ENCODE measurements at regions not wholly inside any gene's neighbourhood (a gene's known extent, or its start where the extent isn't known, plus 50 kb on each side); places are given as distances from the start of the nearest gene placed in this dataset.

- Mint-ChIP-seq H3K9me3 (peaks cover 0 to 2% (median 0%) of the 10 kb centered on the region in 11 donors), H3K27me3 (peaks cover 0 to 24% (median 0%) of the 10 kb centered on the region in 5 donors), H3K4me1 (peaks cover 0 to 2% (median 0%) of the 10 kb centered on the region in 7 donors), H3K4me3 (no peak overlapping the region), H3K27ac (no peak overlapping the region), H3K36me3 (peaks cover 0 to 4% (median 0%) of the 10 kb centered on the region in 5 donors)
- H3K4me1 ChIP-seq (ENCODE audit: control insufficient read depth in 2 of 2, insufficient read depth in 2 of 2, low read length in 2 of 2), result no peaks in the 10 kb centered on the region
- no peaks in the 10 kb centered on the region for H3K36me3 ChIP-seq (ENCODE audit: control insufficient read depth in 2 of 3, insufficient read depth in 3 of 3, low read length in 3 of 3)
- ChIA-PET POLR2A (no interaction called here), CTCF (no interaction called here)
- H3K27ac ChIP-seq (ENCODE audit: low read depth, low read length), result no peak overlapping the region
- ATAC-seq, result no peak
- intact Hi-C loops (cut with micrococcal nuclease), result no loop called here
- DNase-seq, result no peak
- H3K27me3 ChIP-seq (ENCODE audit: control insufficient read depth in 2 of 2, insufficient read depth in 2 of 2, low read length in 2 of 2), result no peaks in the 10 kb centered on the region
- no peaks in the 10 kb centered on the region for H3K9me3 ChIP-seq (ENCODE audit: control insufficient read depth in 2 of 3, low read length in 3 of 3)
- H3K4me3 ChIP-seq (ENCODE audit: low read length), result no peak overlapping the region
These were observed 428.4 kb upstream of the KLF6 start for GRCh38 chr10:4213441-4213840.

GRCh38 chr10:4212111-4212630 is 427.2 kb upstream of the KLF6 start:
- Mint-ChIP-seq H3K27me3 (peaks cover 0 to 32% (median 0%) of the 10 kb centered on the region in 5 donors), H3K9me3 (peaks cover 0 to 4% (median 0%) of the 10 kb centered on the region in 11 donors), H3K4me1 (peaks cover 0 to 3% (median 0%) of the 10 kb centered on the region in 7 donors), H3K4me3 (no peak overlapping the region), H3K36me3 (peaks cover 0 to 4% (median 0%) of the 10 kb centered on the region in 5 donors), H3K27ac (no peak overlapping the region)
- Histone ChIP-seq H3K27me3 (ENCODE audit: control insufficient read depth in 2 of 2, insufficient read depth in 2 of 2, low read length in 2 of 2) (no peaks in the 10 kb centered on the region), H3K36me3 (ENCODE audit: control insufficient read depth in 2 of 3, insufficient read depth in 3 of 3, low read length in 3 of 3) (no peaks in the 10 kb centered on the region), H3K9me3 (ENCODE audit: control insufficient read depth in 2 of 3, low read length in 3 of 3) (no peaks in the 10 kb centered on the region), H3K4me3 (ENCODE audit: low read length) (no peak overlapping the region), H3K27ac (ENCODE audit: low read depth, low read length) (no peak overlapping the region), H3K4me1 (ENCODE audit: control insufficient read depth in 2 of 2, insufficient read depth in 2 of 2, low read length in 2 of 2) (no peaks in the 10 kb centered on the region)
- intact Hi-C loops (cut with micrococcal nuclease), result no loop called here
- ATAC-seq (no peak), DNase-seq (no peak)
- ChIA-PET CTCF (no interaction called here), POLR2A (no interaction called here)

GRCh38 chr10:4208499-4208898 is 423.5 kb upstream of the KLF6 start:
- H3K9me3 Mint-ChIP-seq, result peaks cover 0 to 3% (median 0%) of the 10 kb centered on the region in 11 donors
- H3K27ac Mint-ChIP-seq, result no peak overlapping the region
- ChIA-PET CTCF (no interaction called here), POLR2A (no interaction called here)
- no peaks in the 10 kb centered on the region for H3K4me1 ChIP-seq (ENCODE audit: control insufficient read depth in 2 of 2, insufficient read depth in 2 of 2, low read length in 2 of 2)
- no peak overlapping the region for H3K4me3 ChIP-seq (ENCODE audit: low read length)
- no peak overlapping the region for H3K4me3 Mint-ChIP-seq
- H3K4me1 Mint-ChIP-seq, result peaks cover 0 to 3% (median 0%) of the 10 kb centered on the region in 7 donors
- H3K27me3 ChIP-seq (ENCODE audit: control insufficient read depth in 2 of 2, insufficient read depth in 2 of 2, low read length in 2 of 2), result no peaks in the 10 kb centered on the region
- DNase-seq (no peak), ATAC-seq (no peak)
- no peak overlapping the region for H3K27ac ChIP-seq (ENCODE audit: low read depth, low read length)
- H3K36me3 ChIP-seq (ENCODE audit: control insufficient read depth in 2 of 3, insufficient read depth in 3 of 3, low read length in 3 of 3), result no peaks in the 10 kb centered on the region
- intact Hi-C loops (cut with micrococcal nuclease), result no loop called here
- H3K9me3 ChIP-seq (ENCODE audit: control insufficient read depth in 2 of 3, low read length in 3 of 3), result no peaks in the 10 kb centered on the region
- H3K36me3 Mint-ChIP-seq, result peaks cover 0 to 2% (median 0%) of the 10 kb centered on the region in 5 donors
- H3K27me3 Mint-ChIP-seq, result peaks cover 0 to 33% (median 0%) of the 10 kb centered on the region in 5 donors

GRCh38 chr10:4205113-4205512 is 420.1 kb upstream of the KLF6 start:
- intact Hi-C loops (cut with micrococcal nuclease), result no loop called here
- Mint-ChIP-seq H3K4me1 (peaks cover 0 to 3% (median 0%) of the 10 kb centered on the region in 7 donors), H3K36me3 (peaks cover 0 to 2% (median 0%) of the 10 kb centered on the region in 5 donors), H3K27ac (no peak overlapping the region), H3K4me3 (no peak overlapping the region), H3K27me3 (peaks cover 0 to 30% (median 0%) of the 10 kb centered on the region in 5 donors), H3K9me3 (peaks cover 0 to 3% (median 0%) of the 10 kb centered on the region in 11 donors)
- Histone ChIP-seq H3K4me1 (ENCODE audit: control insufficient read depth in 2 of 2, insufficient read depth in 2 of 2, low read length in 2 of 2) (no peaks in the 10 kb centered on the region), H3K36me3 (ENCODE audit: control insufficient read depth in 2 of 3, insufficient read depth in 3 of 3, low read length in 3 of 3) (no peaks in the 10 kb centered on the region), H3K27me3 (ENCODE audit: control insufficient read depth in 2 of 2, insufficient read depth in 2 of 2, low read length in 2 of 2) (no peaks in the 10 kb centered on the region), H3K9me3 (ENCODE audit: control insufficient read depth in 2 of 3, low read length in 3 of 3) (no peaks in the 10 kb centered on the region), H3K27ac (ENCODE audit: low read depth, low read length) (no peak overlapping the region), H3K4me3 (ENCODE audit: low read length) (no peak overlapping the region)
- ChIA-PET POLR2A (no interaction called here), CTCF (no interaction called here)
- no peak for DNase-seq
- ATAC-seq, result no peak

- H3K4me1 Mint-ChIP-seq, result peaks cover 0 to 2% (median 0%) of the 10 kb centered on the region in 7 donors
- H3K4me3 Mint-ChIP-seq, result no peak overlapping the region
- H3K27me3 ChIP-seq (ENCODE audit: control insufficient read depth in 2 of 2, insufficient read depth in 2 of 2, low read length in 2 of 2), result no peaks in the 10 kb centered on the region
- H3K9me3 Mint-ChIP-seq, result peaks cover 0 to 2% (median 0%) of the 10 kb centered on the region in 11 donors
- DNase-seq, result no peak
- ATAC-seq, result no peak
- H3K36me3 Mint-ChIP-seq, result no peaks in the 10 kb centered on the region
- H3K27ac Mint-ChIP-seq, result no peak overlapping the region
- H3K27ac ChIP-seq (ENCODE audit: low read depth, low read length), result no peak overlapping the region
- H3K4me3 ChIP-seq (ENCODE audit: low read length), result no peak overlapping the region
- intact Hi-C loops (cut with micrococcal nuclease), result no loop called here
- H3K9me3 ChIP-seq (ENCODE audit: control insufficient read depth in 2 of 3, low read length in 3 of 3), result no peaks in the 10 kb centered on the region
- H3K27me3 Mint-ChIP-seq, result peaks cover 0 to 18% (median 0%) of the 10 kb centered on the region in 5 donors
- POLR2A ChIA-PET, result no interaction called here
- no peaks in the 10 kb centered on the region for H3K36me3 ChIP-seq (ENCODE audit: control insufficient read depth in 2 of 3, insufficient read depth in 3 of 3, low read length in 3 of 3)
- CTCF ChIA-PET, result no interaction called here
- H3K4me1 ChIP-seq (ENCODE audit: control insufficient read depth in 2 of 2, insufficient read depth in 2 of 2, low read length in 2 of 2), result no peaks in the 10 kb centered on the region
These were observed 417.9 kb upstream of the KLF6 start for GRCh38 chr10:4202938-4203337.

GRCh38 chr10:4201866-4202825 is 417.1 kb upstream of the KLF6 start:
- ChIA-PET CTCF (no interaction called here), POLR2A (no interaction called here)
- Mint-ChIP-seq H3K27ac (no peak overlapping the region), H3K4me3 (no peak overlapping the region), H3K9me3 (no peaks in the 10 kb centered on the region), H3K27me3 (peaks cover 0 to 15% (median 0%) of the 10 kb centered on the region in 5 donors), H3K36me3 (no peaks in the 10 kb centered on the region), H3K4me1 (peaks cover 0 to 1% (median 0%) of the 10 kb centered on the region in 7 donors)
- Histone ChIP-seq H3K27ac (ENCODE audit: low read depth, low read length) (no peak overlapping the region), H3K9me3 (ENCODE audit: control insufficient read depth in 2 of 3, low read length in 3 of 3) (no peaks in the 10 kb centered on the region), H3K36me3 (ENCODE audit: control insufficient read depth in 2 of 3, insufficient read depth in 3 of 3, low read length in 3 of 3) (no peaks in the 10 kb centered on the region), H3K4me3 (ENCODE audit: low read length) (no peak overlapping the region), H3K4me1 (ENCODE audit: control insufficient read depth in 2 of 2, insufficient read depth in 2 of 2, low read length in 2 of 2) (no peaks in the 10 kb centered on the region), H3K27me3 (ENCODE audit: control insufficient read depth in 2 of 2, insufficient read depth in 2 of 2, low read length in 2 of 2) (no peaks in the 10 kb centered on the region)
- no peak for DNase-seq
- intact Hi-C loops (cut with micrococcal nuclease), result no loop called here
- ATAC-seq, result no peak

Measured in naive thymus-derived CD4-positive, alpha-beta T cell (primary cell).